ENCODE measurements at regions not wholly inside any gene's neighbourhood (a gene's known extent, or its start where the extent isn't known, plus 50 kb on each side); places are given as distances from the start of the nearest gene placed in this dataset.

DNA sequence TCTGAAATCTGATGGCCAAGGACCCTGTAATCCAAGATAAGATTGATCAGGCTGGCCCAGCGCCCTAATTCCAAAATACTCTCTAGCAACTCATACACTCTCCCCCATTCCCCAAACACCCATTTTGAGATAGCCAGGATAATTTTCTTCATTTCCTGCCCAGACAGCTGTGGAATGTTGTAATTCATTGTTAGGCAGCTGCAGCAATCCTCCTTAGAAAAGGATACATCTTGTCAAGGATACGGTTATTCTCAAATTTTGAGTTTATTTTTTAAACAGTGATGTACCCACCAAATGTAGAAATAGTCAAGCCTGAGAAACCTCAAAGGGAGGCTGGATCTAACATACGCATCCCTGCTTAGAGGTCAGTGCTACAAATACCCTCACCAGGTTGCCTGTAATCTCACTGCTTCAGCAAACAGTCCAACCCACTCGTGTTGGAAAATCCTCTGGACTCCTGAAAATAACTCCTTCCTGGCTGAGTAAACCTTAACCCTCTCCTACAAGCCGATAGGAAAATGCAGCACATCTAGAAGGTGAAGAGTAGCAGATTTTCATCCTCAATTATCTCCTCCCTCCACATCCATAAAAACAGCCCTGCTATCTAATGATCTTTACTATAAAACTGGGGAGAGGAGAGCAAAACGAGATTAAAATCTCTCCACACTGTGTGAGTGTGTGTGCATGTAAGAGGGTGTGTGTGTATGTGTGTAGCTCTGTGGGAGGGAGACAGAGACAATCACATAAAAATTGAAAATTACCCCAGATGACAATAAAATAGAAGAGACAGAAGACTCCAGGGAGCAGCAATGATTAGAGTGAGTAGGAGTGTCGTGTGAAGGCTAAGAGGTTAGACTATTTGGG is 683.1 kb downstream of the DIAPH3 start:
- DNase-seq (ENCODE audit: low read depth) = no peak

DNA sequence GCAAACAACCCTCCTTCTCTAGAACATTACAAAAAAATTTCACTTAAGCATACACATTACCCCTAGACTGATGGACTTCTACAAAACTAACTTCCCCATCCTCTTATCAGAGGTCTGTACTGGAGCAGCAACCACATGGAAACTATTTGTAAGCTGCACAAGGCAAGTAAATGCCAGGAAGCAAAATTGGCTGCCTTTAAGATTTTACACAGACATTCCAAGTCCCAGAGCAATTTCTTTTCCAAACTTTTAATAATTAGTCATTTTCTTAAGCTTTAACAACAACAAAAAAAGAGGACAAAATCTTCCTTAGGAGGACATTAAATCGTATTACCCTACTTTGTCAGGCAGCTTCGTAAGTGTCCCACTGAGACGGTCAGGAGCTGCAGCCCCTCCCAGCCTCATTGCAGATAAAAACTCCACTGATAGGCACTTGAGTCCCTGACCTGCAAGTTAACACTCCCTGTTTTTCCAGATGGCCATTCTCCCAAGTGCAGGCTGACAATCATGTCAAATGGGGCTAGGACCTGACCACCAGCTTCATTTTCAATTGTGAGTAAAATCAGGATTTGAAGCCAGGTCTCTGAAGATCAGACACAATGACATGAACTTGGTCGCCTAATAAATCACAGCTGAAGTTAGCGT is 680.1 kb downstream of the DIAPH3 start:
- DNase-seq (ENCODE audit: low read depth) = no peak

DNA sequence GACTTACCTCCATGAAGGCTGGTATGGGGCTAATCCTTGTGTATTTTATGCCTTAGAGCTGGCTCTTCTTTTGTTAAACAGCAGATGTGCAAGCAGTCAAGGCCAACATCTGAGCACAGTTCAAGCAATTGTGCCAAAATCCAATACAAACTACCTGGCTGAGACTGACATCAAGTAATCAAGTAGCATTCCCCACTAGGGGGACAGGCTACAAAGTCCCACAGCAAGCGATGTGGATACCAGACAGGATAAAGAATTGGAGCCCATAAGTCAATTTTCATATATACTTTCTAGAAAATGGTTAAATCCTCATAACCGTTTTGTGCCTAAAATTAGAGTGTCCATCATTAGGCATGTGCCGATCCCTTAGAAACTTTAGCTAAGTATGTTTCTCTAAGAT is 675.8 kb downstream of the DIAPH3 start:
- no peak for DNase-seq (ENCODE audit: low read depth)

DNA sequence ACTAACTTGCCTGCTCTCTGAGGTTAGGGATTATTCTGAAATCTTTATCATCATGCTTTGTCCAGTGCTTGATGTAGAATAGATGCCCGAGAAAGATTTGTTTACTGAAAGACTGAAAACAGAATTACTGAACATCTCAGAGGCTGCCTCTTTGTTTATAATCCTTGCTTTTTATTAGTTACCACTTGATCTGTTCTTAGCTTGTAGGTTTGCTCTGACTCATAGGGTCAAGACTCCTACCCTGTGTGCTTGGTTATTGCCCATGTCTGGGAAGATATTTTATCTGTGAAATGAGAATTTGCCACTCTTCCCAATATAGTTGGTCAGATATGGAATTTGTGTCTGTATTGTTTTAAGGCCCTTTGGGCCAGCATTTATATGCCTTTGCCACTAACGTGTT is 675.3 kb downstream of the DIAPH3 start:
- DNase-seq (ENCODE audit: low read depth) = peak; percentile 53

DNA sequence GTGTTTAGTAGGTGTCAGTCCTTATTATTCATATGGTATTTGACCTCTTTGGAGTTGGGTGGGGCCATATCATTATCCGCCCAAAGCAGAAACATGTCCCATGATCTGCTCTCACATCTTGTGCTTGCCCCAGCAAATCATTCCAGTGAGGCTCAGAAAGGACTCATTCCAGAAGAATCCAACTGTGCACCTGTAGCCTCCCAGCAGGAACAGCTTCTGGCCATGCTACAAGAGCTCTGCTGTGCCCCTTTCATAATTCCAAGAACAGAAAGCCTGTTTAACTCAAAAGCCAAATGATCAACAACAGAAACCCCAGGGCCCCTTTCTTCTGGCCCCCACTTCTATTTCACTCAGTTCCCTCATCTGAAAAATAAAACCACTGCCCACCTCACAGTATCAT is 673.1 kb downstream of the DIAPH3 start:
- DNase-seq (ENCODE audit: low read depth) = no peak

DNA sequence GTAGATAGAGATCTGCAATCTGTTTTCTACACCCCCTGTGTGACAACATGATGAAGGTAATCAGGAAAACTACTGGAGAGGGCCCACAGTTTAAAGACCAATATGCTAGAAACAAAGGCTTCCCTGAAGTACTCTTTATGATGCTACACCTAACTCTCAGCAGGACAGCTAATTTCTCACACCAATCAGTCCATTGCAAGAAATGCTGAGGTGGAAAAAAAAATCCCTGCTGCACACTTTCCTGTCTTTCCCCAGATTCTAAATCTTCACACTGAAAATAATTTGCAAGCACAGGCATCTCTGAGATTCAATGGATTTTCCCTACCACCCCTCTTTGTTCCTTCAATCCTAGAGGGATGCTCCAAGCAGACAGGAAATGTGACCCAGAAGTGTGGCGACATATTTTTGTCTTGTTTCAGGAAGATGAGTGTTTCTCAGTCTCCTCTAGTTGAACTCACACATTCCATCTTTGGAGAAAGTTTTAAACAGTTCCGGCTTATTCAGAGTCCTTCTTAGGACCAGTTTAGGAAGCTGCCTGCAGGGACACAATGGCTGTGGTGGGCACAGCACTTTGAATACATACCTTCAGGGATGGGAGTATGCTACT is 671.6 kb downstream of the DIAPH3 start:
- DNase-seq (ENCODE audit: low read depth) = no peak

DNA sequence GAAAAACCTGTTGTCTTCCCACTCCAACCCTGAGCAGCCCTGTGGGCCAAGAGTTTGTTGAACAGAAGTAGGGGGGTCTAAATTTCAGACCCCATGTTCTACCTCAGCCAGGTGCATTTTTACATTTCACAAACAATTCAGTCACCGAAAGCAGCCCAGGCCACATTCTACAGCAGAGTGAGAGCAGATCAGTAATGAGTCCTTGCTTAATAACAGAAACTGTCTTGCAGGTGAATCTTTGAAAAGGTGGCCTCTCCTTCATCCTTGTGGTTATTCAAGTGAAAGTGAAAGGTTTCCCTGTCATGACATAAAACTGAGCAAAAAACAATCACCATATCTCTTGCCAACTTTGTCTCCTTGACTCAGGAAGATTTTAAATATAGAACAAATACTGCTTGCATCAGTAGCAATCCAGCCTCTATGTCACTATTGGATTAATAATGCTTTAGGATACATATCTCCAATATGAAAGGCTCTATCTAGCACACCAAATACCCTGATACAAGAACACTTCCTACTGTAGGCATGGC is 670.2 kb downstream of the DIAPH3 start:
- peak; percentile 15 for DNase-seq (ENCODE audit: low read depth)

DNA sequence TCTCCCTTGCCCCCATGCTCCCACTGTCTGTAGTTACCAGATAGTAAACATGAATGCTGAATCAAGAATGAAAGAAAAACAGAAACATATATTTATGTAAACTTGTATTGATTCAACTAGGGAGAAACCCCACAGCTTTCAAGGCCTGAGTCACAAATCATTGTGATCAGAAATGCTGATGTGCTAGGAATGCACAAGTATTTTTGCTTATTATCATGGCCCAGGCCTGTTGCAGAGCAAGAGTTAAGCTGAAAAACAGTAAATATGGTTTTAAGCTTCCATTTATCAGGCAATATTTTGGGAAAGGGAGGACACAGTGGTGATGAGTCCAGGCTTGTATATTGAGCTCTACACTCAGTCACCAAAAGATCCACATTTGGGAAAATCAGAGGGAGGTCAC is 669.6 kb downstream of the DIAPH3 start:
- no peak for DNase-seq (ENCODE audit: low read depth)

DNA sequence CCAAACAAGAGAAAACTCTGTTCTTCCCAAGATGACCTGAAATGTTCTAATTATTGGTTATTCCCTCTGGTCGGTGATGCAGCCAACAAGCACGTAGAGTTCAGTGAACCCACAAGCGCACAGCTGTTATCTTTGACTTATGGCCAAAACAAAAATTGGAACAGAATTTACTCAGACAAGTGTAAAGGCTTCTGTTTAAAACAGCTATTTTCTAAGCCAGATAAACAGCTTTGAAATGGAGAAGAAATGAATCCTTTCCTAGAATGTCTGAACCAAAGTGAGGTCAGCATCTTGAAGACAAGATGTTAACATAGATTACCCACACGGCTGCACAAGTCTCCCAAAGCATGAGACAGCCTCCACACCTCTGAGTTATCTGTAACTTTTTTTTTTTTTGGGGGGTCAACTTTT is 669.2 kb downstream of the DIAPH3 start:
- peak; percentile 9 for DNase-seq (ENCODE audit: low read depth)

DNA sequence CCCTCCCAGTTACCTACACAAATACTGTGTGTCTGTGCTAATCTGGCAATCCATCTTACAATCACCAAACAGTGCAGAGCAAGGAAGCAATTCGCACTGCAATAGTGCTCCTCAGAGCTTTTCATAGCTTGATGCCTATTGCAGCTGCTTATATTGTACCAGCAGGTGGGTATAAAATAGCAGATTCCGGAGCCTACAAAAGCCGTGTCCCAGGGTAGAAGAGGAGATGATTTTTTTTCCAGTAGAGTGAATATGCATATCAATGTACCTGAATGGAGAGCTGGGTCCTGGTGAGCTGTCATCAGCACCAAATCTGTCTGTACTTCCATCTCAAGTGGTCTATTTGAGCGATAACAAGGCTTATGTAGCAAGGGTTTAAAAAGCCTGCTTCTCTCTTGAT is 668.4 kb downstream of the DIAPH3 start:
- DNase-seq (ENCODE audit: low read depth) = no peak

DNA sequence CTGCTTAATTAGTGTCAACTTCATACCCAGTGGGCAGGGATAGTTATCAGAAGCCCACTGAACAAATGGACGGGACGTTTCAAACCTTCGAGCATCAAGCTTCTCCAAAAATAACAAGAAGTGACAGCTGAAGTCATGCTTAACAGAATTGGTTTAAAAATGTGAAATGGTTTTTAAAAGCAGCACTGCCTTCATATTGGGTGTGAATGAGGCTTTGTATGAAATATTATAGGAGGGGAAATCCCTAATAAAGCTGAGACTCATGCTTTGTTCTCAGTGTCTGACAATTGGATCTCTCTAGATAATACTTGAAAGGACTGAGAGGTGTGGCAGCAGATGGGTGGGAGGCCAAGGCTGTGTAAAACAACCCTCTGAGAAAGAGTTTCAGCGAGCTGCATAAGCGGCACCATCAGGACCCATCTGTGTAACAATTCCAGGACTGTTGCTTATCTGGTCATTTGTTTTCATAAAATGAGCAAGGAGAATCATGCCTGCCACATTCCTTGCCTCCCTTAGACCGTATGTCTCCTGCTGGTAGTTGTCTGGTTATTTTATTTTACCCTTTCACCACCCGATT is 667.7 kb downstream of the DIAPH3 start:
- no peak for DNase-seq (ENCODE audit: low read depth)

DNA sequence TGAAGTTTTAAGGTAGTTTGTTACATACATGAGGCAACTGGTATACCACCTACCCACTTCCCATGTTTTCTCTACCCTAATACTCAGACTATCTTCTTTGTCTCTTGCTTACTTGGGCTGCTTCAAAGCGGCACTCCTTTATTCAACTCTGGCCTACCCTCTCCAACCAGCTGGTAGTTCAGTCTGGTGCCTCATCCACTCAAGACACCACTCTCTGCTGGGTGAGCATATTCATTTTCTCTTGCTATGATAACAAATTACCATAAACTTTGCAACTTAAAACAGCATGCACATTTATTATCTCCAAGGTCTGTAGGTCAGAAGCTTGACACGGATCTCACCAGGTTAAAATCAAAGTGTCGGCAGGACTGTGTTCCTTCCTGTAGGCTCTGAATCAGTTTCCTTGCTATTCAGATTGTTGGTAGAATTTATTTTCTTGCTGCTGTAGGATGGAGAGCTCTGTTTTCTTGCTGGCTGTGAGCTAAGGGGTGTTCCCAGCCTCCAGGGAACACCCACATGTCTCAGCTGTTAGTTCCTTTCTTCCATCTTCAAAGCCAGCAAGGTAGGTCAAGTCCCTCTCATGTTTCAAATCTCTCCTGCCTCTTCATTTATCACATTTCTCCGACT is 666.0 kb downstream of the DIAPH3 start:
- DNase-seq (ENCODE audit: low read depth) = no peak

DNA sequence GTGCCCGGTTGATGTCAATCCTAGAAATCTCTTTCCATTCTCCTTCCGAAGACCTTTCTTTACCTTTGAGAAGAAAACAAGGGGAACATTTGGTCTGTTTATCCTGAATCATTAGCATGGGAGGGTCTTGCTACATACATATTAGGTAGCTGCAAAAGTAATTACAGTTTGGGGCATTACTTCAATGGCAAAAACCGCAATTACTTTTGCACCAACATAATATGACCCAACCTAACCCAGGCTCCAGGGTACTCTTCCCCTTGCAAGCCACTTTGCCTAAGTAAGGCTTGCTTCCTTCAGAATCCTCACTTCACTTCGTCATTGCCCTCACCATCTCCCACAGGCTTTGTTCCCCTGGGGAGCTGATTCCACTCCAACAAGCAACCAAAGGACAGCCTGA is 662.7 kb downstream of the DIAPH3 start:
- no peak for DNase-seq (ENCODE audit: low read depth)

DNA sequence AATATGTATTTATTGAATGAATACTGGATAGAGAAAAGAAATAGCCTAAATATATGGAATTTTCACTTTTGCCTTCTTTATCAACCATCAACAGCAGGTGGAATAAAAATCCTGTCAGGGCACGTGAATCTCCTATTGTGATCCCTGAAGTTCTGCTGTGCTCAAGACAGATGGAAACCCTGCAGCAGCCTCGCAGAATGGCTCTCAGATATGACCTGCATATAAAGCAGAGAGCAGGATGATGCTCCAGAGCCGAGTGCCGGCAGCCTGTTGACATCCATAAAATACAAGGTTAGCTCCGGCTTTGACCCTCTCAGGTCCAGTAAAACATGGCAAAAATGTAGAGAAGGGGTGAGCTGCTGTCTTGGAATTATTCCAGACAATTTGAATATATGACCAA is 659.3 kb downstream of the DIAPH3 start:
- no peak for DNase-seq (ENCODE audit: low read depth)

DNA sequence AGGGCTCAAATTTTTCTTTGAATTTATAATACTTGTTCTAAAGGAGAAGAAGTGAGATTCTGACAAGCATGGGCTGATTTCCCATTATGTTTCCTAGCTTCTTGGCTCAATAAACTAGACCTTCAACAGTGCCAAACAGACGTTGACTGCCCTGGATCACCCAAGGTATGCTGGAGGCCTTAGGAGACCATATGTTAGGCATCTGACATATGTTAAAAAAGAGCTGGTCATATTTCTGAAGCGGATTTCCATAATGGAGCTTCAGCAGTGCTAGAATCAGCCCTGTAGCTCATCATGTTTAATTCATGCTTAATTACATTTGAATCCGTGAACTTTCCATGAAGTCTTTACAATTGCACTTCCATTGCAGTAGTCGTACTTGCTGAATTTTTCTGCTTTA is 653.3 kb downstream of the DIAPH3 start:
- no peak for DNase-seq (ENCODE audit: low read depth)

DNA sequence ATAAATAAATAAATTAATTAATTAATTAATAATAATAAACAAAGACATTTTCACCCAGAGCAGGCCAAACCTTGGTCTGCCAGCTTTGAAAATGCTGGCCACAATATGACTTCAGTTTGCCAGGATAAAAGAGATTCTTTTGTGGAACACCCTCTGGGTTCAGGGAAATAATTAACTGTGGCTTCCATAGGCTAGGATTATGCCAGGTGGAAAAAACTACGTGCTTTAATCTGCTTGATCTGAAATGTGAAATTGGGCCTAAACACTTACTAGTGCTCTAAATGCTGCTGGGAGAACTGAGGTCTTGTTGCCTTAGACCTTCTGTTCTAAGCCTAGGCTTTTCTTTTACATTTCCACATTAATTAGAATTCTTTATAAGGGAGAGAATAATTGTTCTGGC is 650.0 kb downstream of the DIAPH3 start:
- DNase-seq (ENCODE audit: low read depth) = no peak

DNA sequence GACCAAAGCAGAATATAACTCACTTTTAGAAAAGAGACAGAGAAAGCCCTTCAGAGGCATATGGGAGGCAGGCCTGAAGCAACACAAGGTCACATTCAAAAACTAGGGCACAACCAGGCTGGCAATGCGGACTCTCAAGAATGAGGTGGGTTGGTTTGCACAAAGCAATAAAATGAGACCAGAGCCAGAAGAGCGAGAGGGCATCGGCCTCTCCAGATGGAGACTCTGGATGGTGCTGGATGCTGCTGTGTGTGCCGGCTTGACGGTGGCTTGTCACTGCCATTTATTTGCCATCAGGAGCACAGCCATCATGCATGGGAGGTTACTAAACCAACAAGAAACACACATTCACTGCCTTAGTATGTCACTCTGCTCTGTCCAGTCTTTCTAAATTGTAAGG is 649.4 kb downstream of the DIAPH3 start:
- DNase-seq (ENCODE audit: low read depth) = no peak

DNA sequence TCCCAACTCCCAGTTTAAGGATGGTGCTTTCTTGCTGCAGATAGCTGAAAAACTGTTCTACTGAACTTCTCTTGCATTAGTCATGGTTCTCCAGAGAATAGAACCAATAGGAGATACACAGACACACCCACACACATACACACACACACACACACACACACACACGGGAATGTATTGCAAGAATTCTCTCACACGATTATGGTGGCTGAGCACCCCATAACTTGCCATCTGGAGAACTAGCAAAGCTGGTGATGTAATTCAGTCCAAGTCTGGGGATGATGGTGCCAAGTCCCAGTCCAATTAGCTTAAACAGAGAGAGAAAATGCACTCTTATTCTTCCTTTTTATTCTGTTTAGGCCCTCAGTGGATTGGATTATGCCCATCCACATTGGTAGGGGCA is 643.9 kb downstream of the DIAPH3 start:
- no peak for DNase-seq (ENCODE audit: low read depth)

DNA sequence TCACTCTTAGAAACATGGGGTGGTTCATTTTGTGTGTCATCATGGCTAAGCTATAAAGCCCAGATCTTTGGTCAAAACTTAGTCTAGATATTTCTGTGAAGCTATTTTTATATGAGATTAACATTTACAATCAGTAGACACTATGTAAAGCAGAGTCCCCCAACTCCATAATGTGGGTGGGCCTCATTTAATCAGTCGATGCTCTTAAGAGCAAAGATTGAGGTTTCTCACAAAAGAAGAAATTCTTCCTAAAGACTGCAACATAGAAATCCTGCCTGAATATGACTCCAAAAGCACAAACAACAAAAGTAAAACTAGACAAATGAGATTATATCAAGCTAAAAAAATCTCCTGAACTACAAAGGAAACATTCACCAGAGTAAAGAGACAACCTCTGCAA is 642.2 kb downstream of the DIAPH3 start:
- no peak for DNase-seq (ENCODE audit: low read depth)

DNA sequence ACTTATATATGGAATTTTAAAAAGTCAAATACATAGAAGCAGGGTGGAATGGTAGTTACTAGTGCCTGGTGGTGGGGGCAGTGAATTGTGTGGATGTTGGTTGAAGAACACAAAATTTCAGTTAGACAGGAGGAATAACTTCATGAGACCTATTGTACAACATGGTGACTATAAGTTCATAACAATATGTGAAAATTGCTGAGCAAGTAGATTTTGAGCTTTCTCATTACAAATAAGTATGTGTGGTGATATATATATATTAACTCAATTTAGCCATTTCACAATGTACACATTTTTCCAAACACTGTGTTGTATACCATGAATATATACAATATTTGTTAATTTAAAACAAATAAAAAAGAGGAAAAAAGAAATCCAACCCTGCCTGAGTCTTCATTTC is 641.1 kb downstream of the DIAPH3 start:
- no peak for DNase-seq (ENCODE audit: low read depth)

DNA sequence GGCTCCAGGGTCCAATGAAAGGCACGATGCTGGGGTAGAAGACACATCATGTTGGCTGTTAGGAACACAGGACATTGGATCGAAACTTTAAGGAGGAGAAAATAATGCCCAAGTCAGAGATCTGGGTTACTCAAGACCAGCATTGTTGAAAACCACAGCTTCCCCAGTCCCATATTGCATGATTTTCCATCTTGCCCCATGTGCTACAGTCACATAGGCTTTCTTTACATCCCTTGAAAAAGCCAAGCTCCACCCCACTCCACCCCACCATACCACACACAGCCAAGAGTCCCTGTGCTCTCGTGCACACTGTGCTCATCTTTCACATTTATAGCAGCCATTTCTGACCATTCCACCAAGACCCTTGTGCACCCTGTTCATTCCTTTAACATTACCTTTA is 636.2 kb downstream of the DIAPH3 start:
- no peak for DNase-seq (ENCODE audit: low read depth)

DNA sequence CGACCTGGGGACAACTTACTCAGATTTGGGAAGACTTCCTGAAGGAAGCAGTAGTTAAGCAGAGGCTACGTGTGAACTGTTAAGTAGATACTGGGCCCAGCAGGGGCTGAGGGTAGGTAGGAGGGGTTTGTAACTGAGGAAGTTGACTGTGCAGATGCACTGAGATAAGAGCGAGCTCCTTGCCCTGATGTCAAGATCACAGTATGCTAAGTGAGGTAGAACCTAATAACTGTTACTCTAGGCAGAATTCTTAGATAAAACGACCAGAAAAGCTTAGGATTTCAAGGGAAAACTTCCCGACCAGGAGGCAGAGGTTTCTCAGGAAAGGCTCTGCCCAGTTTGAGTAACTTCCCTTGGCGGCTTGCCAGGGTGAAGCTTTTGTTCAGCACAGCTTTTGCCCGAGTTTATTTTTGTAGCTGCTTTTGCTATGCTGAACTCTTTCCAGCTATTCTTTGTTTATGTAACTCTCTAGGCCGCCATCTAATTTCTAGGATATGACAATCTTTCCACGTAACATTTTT is 632.1 kb downstream of the DIAPH3 start:
- peak; percentile 81 for DNase-seq (ENCODE audit: low read depth)

All from renal cortical epithelial cell (primary cell).